Heart right ventricle (tissue), 16 donors: ENCODE measurements at regions not wholly inside any gene's neighbourhood (a gene's known extent, or its start where the extent isn't known, plus 50 kb on each side); places are given as distances from the start of the nearest gene placed in this dataset.

Source experiments
- ATAC-seq, 8 donors: fragments of 200-7000 bp; cut with Tn5 transposase; one replicate each; pipeline ENCODE4 v1.9.1; 2020; ENCODE audit warnings: mild to moderate bottlenecking in 8 of 8, moderate library complexity in 8 of 8, moderate number of reproducible peaks in 1 of 8
- DNase-seq, 2 donors: peaks; one replicate each; pipeline ENCODE4 v3.0.0-alpha.2; 2020
- H3K27ac ChIP-seq, 10 donors: fragments of 200-600 bp; sonication (generic) in 2 of 10; one replicate each; pipeline versions ENCODE4 v1.5.0 to v1.8.0; 2020 to 2022; ENCODE audit warnings: mild to moderate bottlenecking in 3 of 10
- H3K27me3 ChIP-seq, 7 donors: fragments of 200-600 bp; one replicate each; pipeline ENCODE4 v1.8.0; 2021 to 2022; ENCODE audit warnings: mild to moderate bottlenecking in 2 of 7
- H3K36me3 ChIP-seq, 9 donors: fragments of 200-600 bp; sonication (generic) in 1 of 9; one replicate each; pipeline versions ENCODE4 v1.5.0 to v1.8.0; 2020 to 2022; ENCODE audit warnings: mild to moderate bottlenecking in 2 of 9
- H3K4me1 ChIP-seq, 9 donors: fragments of 200-600 bp; sonication (generic) in 1 of 9; one replicate each; pipeline versions ENCODE4 v1.5.0 to v1.8.0; 2020 to 2022; ENCODE audit warnings: mild to moderate bottlenecking in 4 of 9
- H3K4me3 ChIP-seq, 10 donors: fragments of 200-600 bp; sonication (generic) in 2 of 10; one replicate each; pipeline versions ENCODE4 v1.5.0 to v1.8.0; 2020 to 2022; ENCODE audit warnings: mild to moderate bottlenecking in 7 of 10, moderate library complexity in 2 of 10
- H3K9me3 ChIP-seq, 11 donors: fragments of 200-600 bp in 10 of 11; sonication (generic) in 2 of 11; one replicate each; pipeline versions ENCODE4 v1.5.0 to v1.8.0; 2013 to 2022; ENCODE audit warnings: mild to moderate bottlenecking in 2 of 11, control low read depth in 1 of 11, moderate library complexity in 1 of 11
- WGBS, 2 donors: extraction: QIAGEN DNeasy Blood & Tissue Kit; methylation state at CpG; one replicate each; pipeline ENCODE4 v1.1.7; 2013; ENCODE audit warnings: inconsistent platforms in 1 of 2; 5-methylcytosine and 5-hydroxymethylcytosine counted together
- intact Hi-C, 10 donors: fragments of 100-400 bp; cut with DNase I; formaldehyde crosslinking; loops; one replicate each; pipeline versions ENCODE4 v1.11.1 to v1.14.2; 2022
- TF ChIP-seq, protein P1 (sequence below), 9 donors: fragments of 200-600 bp; sonication (generic) in 2 of 9; IDR thresholded peaks; one replicate each; pipeline versions ENCODE4 v1.5.0 to v1.8.0; 2021 to 2022; ENCODE audit warnings: antibody characterized with exemption in 9 of 9, mild to moderate bottlenecking in 5 of 9, moderate library complexity in 1 of 9
- donor health status: Arrhythmogenic right ventricular cardiomyopathy.
- donor health status: ischemic (EF 13 %, LVEDD 7.1; RV severe dilation, severe dysfunction).
- donor health status: healthy with polysubstance abuse.
- donor health status: DM: no; HTN: yes; CAD: no.
- donor health status: DM: no; HTN: no; CAD: no.
- donor health status: ischemic (EF 25% LVEDD 6.9; RV normal size, moderate dysfunction).
- donor health status: ischemic (EF 25% LVEDD 5.7; RV mildly dilated, moderate dysfunction).
- donor health status: healthy.
- donor health status: DM: yes; HTN: yes; CAD: no.
- donor health status: Ischemic cardiomyopathy.
- donor health status: ischemic (EF 35%, LVEDD 5.7; RV mildly dilated, moderate dysfunction).
- donor health status: nonischemic (EF 11% LVEDD 7.7; RV severe dilation, severe dysfunction).
- donor health status: DM: yes; HTN: yes; CAD: no.
- donor health status: PGD.
- donor health status: ischemic (EF 29% LVEDD 5.4; RV normal size, mild dysfunction).
- donor health status: nonischemic (EF 23%, LVEDD 6.1; RV moderate dilation, normal function).

DNA sequence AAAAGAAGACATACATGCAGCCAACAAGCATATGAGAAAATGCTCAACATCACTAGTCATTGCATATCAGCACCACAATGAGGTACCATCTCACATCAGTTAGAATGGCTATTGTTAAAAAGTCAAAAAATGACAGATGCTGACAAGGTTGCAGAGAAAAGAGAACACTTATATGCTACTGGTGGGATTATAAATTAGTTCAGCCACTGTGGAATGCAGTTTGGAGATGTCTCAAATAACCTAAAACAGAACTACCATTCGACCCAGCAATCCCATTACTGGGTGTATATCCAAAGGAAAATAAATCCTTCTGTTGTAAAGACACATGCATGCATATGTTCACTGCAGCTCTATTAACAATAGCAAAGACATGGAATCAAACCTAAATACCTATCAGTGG is 238.4 kb downstream of the KCNC2 start:
- 65% methylated on average over 1 of the region's 1 CpG for WGBS, 2 donors
- DNase-seq (no peak), ATAC-seq (no peak)
- no peaks in the 10 kb centered on the region for H3K4me1 ChIP-seq
- H3K36me3 ChIP-seq, result no peaks in the 10 kb centered on the region
- TF ChIP-seq, protein P1, sequence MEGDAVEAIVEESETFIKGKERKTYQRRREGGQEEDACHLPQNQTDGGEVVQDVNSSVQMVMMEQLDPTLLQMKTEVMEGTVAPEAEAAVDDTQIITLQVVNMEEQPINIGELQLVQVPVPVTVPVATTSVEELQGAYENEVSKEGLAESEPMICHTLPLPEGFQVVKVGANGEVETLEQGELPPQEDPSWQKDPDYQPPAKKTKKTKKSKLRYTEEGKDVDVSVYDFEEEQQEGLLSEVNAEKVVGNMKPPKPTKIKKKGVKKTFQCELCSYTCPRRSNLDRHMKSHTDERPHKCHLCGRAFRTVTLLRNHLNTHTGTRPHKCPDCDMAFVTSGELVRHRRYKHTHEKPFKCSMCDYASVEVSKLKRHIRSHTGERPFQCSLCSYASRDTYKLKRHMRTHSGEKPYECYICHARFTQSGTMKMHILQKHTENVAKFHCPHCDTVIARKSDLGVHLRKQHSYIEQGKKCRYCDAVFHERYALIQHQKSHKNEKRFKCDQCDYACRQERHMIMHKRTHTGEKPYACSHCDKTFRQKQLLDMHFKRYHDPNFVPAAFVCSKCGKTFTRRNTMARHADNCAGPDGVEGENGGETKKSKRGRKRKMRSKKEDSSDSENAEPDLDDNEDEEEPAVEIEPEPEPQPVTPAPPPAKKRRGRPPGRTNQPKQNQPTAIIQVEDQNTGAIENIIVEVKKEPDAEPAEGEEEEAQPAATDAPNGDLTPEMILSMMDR (IDR thresholded peaks at IDR 0.05), result no peak
- H3K9me3 ChIP-seq, result peaks cover 0 to 13% (median 0%) of the 10 kb centered on the region in 11 donors
- intact Hi-C loops, result no loop called here
- no peak overlapping the region for H3K27ac ChIP-seq
- no peak overlapping the region for H3K4me3 ChIP-seq
- H3K27me3 ChIP-seq, result no peaks in the 10 kb centered on the region

DNA sequence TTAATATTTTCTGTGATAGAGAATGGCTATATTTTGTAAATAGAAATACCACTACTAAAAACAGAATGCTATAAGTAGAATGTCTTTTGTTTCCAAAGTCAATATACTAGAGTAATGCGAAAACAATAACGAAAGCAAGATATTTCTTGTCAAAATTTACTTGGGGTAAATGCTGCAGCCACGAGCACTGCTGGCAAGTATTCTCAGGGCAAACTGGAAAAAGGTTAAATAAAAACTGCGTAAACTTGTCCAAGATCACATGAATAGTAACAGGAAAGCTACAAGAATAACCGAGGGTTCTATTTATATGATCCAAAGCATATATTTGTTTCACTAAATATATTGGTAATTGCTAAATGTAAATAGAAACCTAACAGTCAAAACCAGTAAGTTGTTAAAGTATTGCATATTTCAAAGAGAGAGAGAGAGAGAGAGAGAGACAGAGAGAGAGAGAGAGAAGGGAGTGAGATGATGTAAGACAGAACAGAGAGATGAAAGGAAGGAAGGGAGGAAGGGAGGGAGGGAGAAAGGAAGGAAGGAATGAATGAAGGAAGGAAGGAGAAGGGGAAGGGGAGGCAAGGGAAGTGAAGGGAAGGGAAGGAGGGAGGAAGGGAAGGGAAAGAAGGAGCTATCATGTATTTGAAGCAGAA is 231.7 kb downstream of the KCNC2 start:
- Histone ChIP-seq H3K4me3 (no peak overlapping the region), H3K4me1 (no peaks in the 10 kb centered on the region), H3K27me3 (no peaks in the 10 kb centered on the region), H3K9me3 (peaks cover 0 to 6% (median 0%) of the 10 kb centered on the region in 11 donors), H3K36me3 (no peaks in the 10 kb centered on the region), H3K27ac (no peak overlapping the region)
- 74 to 76% methylated on average over 5 of the region's 5 CpGs for WGBS, 2 donors
- DNase-seq (no peak), ATAC-seq (no peak)
- TF ChIP-seq, protein P1 (IDR thresholded peaks at IDR 0.05), result no peak
- intact Hi-C loops, result no loop called here

DNA sequence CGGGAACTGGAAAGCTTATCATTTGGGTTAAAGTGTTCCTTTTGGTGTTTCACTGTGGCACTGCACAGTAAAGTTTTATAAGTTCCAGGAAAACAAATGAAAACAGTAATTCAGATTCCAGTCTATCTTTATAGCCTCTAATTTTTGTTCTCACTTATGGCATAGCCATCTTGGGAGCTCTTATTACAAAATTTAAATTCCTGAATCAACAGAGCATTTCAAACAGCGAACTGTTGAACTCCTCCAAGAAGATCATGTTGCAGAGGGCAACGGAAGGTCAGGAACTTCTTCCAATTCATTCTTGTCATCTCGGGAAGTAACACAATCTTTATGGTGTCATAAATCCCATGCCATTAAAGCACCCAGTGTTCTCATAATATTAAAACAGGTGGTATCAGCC is 229.1 kb downstream of the KCNC2 start:
- Histone ChIP-seq H3K27me3 (no peaks in the 10 kb centered on the region), H3K9me3 (no peaks in the 10 kb centered on the region), H3K4me3 (no peak overlapping the region), H3K4me1 (no peaks in the 10 kb centered on the region), H3K27ac (no peak overlapping the region), H3K36me3 (no peaks in the 10 kb centered on the region)
- TF ChIP-seq, protein P1 (IDR thresholded peaks at IDR 0.05), result no peak
- intact Hi-C loops, result no loop called here
- DNase-seq (no peak), ATAC-seq (no peak)
- WGBS, 2 donors, result 33 to 34% methylated on average over 4 of the region's 4 CpGs

DNA sequence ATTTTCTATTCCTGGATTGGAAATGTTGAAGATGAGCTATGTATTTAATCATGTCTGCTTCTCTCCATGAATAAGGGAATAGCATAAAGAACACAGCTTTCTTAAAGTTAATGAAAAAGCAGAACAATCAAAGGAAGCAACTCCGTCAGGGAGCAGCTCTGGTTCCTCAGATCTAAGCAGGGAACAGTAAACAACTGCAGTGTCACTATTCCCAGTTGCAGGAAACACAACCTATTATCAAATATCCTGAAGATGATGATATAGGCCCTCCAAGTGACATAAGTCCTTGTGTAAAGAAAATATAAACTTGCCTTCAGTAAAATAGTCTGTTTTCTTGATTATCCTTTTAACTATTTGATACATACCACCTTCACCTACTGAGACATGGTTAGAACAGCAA is 228.1 kb downstream of the KCNC2 start:
- H3K27me3 ChIP-seq, result no peaks in the 10 kb centered on the region
- no peaks in the 10 kb centered on the region for H3K36me3 ChIP-seq
- H3K4me3 ChIP-seq, result no peak overlapping the region
- 48 to 55% methylated on average over 1 of the region's 1 CpG for WGBS, 2 donors
- no peak for DNase-seq
- ATAC-seq, result no peak
- TF ChIP-seq, protein P1 (IDR thresholded peaks at IDR 0.05), result no peak
- no peaks in the 10 kb centered on the region for H3K4me1 ChIP-seq
- H3K27ac ChIP-seq, result no peak overlapping the region
- intact Hi-C loops, result no loop called here
- H3K9me3 ChIP-seq, result no peaks in the 10 kb centered on the region
